ENCODE measurements at regions not wholly inside any gene's neighbourhood (a gene's known extent, or its start where the extent isn't known, plus 50 kb on each side); places are given as distances from the start of the nearest gene placed in this dataset.
"Not testable (repeated sequence)": the region's sequence is repeated elsewhere in the genome, so short reads cannot be mapped to it uniquely, and the experiment has no call there.

DNA sequence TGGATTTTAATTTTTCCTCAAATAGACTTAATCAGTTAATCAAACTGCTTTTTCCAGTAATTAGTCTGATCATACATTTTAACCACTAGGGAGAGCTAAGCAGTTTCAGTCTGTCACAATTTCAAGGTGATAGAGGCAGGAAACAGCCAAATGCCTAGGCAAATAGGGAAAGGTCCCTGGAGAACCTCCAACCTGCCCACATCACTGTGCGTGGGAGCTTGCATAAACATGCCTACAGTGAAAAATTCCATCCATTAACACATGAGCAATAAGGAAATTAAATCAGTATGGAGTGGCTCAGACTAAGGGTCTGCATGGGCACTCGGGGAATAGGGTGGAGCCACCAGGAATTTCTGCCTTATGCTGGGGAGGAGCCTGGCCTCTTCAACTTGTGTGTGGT is 74.6 kb downstream of the AASDHPPT start:
- no peak for DNase-seq

GRCh38 chr11:106152824-106153223 is 75.4 kb downstream of the AASDHPPT start:
- no peak for DNase-seq

DNA sequence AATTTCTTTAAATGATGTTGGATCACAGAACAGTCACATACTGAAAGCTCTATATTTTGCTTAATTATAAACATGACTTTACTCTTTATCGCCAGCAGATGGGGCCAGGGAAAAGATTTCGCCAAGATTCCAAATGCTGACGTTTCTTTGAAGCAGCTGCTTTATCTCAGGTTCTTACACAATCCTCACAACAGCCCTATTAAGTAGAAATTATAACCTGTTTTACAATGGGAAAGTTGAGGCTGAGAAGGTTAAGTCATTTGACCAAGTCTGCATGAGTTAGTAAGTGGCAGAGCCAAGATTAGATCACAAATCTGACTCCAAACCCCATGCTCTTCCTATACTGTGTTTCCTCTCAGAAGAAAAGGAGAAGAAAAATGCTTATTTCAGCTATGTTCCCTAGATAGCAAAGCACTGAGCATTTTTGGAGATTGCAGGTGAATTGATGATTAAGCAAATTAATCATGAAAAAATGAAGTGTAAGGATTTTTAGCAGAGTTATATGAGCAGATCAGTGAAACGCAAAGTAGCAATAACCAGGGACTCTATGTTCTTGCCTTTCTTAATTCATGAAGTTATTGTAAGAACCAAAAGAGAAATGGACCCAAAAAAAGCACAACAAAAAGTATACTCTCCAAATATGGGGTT is 79.0 kb downstream of the AASDHPPT start:
- no peak for DNase-seq

- no peak for DNase-seq
Measured at GRCh38 chr11:106158406-106158805, 80.9 kb downstream of the AASDHPPT start.

DNA sequence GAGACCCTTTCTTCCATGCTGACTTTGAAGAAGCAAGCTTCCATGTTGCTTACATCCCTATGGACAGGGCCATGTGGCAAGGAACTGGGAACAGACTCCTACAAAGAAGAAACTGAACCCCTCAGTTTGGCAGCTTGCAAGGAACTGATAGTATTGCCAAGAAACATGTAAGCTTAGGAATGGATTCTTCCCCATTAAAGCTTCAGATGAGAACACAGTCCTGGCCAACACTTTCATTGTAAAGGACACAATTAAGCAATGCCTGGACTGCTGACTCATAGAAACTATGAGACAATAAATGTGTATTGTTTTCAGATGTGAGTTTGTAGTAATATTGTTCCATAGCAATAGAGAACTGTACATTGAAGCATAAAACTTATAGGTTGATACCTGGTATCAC is 82.4 kb downstream of the AASDHPPT start:
- DNase-seq, result no peak

GRCh38 chr11:106160494-106160893 is 83.0 kb downstream of the AASDHPPT start:
- DNase-seq, result no peak

DNA sequence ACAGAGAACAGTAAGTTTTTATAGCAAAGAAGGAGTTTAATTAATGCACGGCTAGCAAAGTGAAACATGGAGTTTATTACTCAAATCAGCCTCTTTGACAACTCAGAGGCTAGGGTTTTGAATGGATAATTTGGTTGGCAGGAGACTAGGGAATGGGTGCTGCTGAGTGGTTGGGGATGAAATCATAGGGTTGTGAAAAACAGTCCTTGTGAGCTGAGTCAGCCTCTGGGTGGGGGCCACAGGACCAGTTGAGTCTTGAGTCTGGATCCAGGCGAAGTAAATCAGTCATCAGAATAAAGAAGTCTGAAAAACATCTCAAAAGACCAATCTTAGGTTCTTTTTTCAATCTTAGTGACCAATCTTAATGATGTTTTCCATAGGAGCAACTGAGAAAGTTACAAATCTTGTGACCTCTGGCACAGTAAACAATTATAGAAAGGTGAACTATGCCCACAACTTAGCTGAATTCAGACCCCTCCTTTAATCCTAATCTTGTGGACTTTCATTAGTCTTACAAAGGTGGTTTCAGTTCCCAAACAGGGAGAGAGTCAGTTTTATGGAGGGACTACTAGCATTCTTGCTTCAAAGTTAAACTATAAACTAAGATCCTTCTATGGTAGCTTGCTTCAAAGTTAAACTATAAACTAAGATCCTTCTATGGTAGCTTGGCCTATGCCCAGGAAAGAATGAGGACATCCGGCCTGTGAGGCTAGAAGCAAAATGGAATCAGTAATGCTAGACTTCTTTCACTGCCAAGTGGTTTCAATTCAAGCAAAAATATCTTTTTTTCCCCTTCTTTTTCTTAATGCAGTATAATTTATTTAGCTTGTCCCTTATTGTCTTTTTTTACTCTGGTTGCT is 84.5 kb downstream of the AASDHPPT start:
- no peak for DNase-seq

DNA sequence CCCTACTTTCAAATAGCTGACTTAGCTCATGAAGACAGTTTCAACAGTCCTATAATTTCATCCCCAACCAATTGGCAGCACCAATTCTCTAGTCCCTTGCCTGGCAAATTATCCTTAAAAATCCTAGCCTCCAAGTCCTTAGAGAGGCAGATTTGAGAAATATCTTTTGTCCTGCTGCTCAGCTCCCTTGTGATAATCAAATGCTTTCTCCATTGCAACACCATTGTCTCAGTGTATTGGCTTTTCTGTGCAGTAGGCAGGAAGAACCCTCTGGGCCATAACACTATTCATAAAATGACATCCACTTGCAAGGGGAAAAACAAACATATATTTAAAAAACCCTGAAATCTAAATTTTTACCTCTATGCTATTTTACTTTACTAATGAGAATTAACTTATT is 89.6 kb downstream of the AASDHPPT start:
- no peak for DNase-seq

DNA sequence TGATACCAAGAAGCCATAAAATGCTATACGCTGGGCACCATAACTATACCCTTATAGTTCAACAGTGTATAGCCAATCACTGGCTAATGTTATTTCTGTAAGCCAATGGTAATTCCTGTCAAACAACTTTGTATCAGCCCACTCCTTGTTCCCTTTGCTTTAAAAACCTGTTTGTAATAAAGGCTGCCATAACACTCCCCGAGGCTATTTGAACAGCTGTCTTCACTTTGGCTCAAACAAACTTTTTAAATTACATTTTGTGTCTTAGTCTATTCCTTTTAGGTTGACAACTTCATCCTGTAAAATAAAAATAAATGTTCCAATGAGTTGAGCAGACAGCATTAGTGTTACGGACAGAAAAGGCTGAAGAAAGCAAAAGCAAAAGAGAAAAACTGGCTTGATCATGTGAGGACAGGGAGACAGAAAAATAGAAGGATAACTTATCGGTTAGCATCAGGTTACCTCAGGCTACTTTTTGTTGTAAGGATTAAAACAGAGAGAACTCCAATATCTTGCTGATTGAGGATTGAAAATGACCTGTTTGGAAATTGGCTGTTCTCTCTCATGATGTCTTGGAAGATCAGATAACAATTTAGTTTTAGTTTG is 95.0 kb downstream of the AASDHPPT start:
- no peak for DNase-seq

DNA sequence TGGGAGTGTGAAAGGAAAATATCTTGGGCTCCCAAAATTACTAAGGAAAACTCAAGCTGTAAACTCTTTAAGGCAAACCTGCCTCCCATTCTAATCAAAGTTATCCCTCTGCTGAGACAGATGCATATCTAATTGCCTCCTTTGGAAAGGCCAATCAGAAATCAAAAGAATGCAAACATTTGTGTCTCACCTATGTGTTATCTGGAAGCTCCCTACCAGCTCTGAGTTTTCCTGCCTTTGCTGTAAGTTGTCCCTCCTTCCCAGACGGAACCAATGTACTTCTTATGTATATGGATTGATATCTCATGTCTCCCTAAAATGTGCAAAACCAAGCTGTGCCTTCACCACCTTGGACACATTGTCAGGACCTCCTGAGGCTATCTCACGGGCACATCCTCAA is 95.8 kb downstream of the AASDHPPT start:
- DNase-seq, result no peak

DNA sequence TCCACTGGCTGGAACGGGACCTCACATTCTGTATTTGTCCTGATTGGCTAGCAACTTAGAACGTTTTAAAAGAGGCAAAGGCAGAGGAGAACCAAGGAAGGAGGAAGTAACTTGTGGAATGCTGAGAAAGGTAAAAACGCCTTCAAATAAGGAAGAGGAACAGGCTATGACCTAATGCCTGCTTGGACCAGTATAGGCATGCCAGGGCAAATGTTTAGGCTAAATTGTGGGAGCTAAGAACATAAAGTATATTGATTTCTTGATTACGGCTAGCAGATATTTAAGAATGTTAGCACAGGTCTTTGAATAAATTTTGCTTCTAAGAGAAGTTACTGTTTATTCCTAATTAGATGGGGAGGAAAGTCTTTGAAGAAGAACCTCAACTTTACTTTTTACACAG is 96.5 kb downstream of the AASDHPPT start:
- not testable (repeated sequence) for DNase-seq

- no peak for DNase-seq
Measured at GRCh38 chr11:106176817-106177216, 99.4 kb downstream of the AASDHPPT start.

- no peak for DNase-seq
Measured at GRCh38 chr11:106177311-106177710, 99.8 kb downstream of the AASDHPPT start.

DNA sequence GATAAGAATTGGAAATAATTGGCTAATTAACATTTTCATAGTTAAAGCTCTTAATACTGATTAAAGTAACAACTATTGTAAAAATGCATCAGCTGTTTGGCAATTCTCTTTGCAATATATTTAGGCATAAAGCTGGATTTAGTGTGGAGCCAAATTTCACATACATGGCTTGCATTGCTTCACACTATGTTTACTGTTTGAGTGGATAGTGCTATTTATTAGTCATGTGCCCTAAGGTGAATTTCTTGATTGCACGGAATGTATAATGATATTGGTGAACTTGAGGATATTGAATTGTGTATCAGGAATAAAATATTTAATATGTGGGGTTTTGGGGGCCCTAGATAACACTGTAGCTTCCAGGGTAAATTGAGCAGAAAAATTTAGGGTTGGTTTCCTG is 100.9 kb downstream of the AASDHPPT start:
- no peak for DNase-seq

GRCh38 chr11:106179048-106179447 is 101.6 kb downstream of the AASDHPPT start:
- DNase-seq, result no peak

GRCh38 chr11:106186630-106187029 is 109.2 kb downstream of the AASDHPPT start:
- DNase-seq, result no peak

GRCh38 chr11:106187860-106188456 is 110.5 kb downstream of the AASDHPPT start:
- no peak for DNase-seq

- no peak for DNase-seq
Measured at GRCh38 chr11:106193956-106194355, 116.5 kb downstream of the AASDHPPT start.

DNA sequence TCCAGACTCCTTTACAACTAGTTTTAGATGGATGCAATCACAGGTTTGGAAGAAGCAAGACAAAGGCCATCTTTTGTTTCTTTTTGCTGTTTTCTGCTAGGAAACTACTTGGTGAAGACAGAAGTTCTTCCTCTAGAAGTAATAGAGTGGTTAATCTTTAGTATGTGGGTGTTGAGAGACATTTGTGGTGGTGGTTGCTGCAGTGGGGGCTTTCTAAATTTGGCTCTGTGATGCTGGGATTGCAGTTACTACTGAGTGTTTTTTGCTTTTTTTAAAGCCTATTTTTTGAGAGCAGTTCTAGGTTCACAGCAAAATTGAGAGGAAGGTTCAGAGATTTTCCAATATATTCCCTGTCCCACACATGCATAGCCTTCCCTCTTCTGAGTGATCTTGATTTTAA is 120.0 kb downstream of the AASDHPPT start:
- DNase-seq, result no peak

GRCh38 chr11:106202935-106203620 is 125.6 kb downstream of the AASDHPPT start:
- DNase-seq, result no peak

- no peak for DNase-seq
Measured at GRCh38 chr11:106208760-106209159, 131.3 kb downstream of the AASDHPPT start.

DNA sequence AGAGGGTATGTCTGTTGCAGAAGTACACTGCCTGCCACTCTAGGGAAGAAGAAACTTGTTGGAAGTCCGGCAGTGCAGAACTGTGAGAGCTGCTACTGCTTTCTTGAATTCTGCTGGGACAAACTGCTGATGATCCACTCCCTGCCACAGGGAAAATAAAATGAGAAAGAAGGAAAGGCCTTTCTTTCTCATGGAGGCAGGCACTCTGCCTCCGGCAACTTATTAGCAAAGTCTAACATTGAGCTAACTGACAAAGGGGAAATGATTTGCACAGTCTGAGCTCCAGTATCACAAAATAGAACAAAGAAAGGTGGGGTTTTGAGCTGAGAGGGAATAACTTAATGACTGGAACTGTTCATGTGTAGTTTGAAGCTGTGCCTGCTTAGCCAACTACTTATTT is 134.6 kb downstream of the AASDHPPT start:
- DNase-seq, result no peak

DNA sequence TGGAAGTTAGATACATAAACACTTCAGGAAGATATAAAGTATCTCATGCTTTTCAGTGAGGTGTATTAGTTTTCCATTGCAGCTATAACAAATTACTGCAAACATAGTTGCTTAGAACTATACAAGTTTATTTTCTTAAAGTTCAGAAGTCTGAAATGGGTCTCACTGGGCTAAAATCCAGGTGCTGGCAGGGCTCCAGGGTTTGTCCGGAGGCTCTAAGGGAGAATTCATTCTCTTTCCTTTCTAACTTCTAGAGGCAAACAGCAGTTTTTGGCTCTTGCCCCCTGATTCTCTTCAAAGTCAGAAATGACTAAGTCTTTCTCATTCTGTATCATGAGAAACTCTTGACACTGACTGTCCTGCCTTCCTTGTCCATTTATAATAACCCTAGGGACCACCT is 138.8 kb downstream of the AASDHPPT start:
- DNase-seq, result no peak
